Endothelial cell of umbilical vein (primary cell): ENCODE measurements at regions not wholly inside any gene's neighbourhood (a gene's known extent, or its start where the extent isn't known, plus 50 kb on each side); places are given as distances from the start of the nearest gene placed in this dataset.

Experiments used
- BruUV-seq: library from RNA; stranded (reverse); fragments of 400-500 nt; replicated peaks from 2 replicates; lab custom pipeline; 2021; lab: Mats Ljungman, UMichigan
- CTCF ChIA-PET: fragments of 300-600, 350-600 bp; sonication (Branson Sonifier 250); formaldehyde crosslinking; loops from one replicate; lab custom pipeline; 2021; ENCODE audit warnings: antibody characterized with exemption, inconsistent platforms; lab: Charles Lee
- POLR2A ChIA-PET: fragments of 300-600, 350-600 bp; sonication (Branson Sonifier 250); formaldehyde crosslinking; loops from one replicate; lab custom pipeline; 2021; ENCODE audit warnings: antibody characterized with exemption, inconsistent platforms; lab: Charles Lee
- DNase-seq: peaks from one replicate; pipeline ENCODE4 v3.0.0-alpha.2; 2011; ENCODE audit warnings: low read depth, low spot score
- FAIRE-seq: peaks from 2 replicates; lab custom pipeline; 2011; peaks lifted over from hg19 to GRCh38; lab: Jason Lieb, UNC
- H2AFZ ChIP-seq: 2 replicates; pipeline ENCODE4 v1.6.0; 2012; ENCODE audit warnings: low read depth, low read length, control low read depth, inconsistent platforms
- H3K27ac ChIP-seq: 2 replicates; pipeline ENCODE4 v1.5.1; 2011; ENCODE audit warnings: low read depth, mild to moderate bottlenecking, control low read depth, low read length, moderate library complexity; ENCODE audit not compliant: insufficient read depth
- H3K27me3 ChIP-seq, 2 experiments: 2 replicates each; pipeline versions ENCODE4 v1.6.0 to v1.6.1; 2011; ENCODE audit warnings: low read length in 2 of 2, mixed read lengths in 1 of 2; ENCODE audit not compliant: control insufficient read depth in 2 of 2, insufficient read depth in 2 of 2
- H3K36me3 ChIP-seq, 2 experiments: 2 replicates in 1 of 2; 3 replicates in 1 of 2; pipeline ENCODE4 v1.5.1; 2011; ENCODE audit warnings: low read length in 2 of 2, mild to moderate bottlenecking in 1 of 2, moderate library complexity in 1 of 2; ENCODE audit not compliant: control insufficient read depth in 2 of 2, insufficient read depth in 2 of 2; ENCODE audit errors: extremely low read depth in 1 of 2
- H3K4me1 ChIP-seq: 3 replicates; pipeline ENCODE4 v1.5.1; 2011; ENCODE audit warnings: mild to moderate bottlenecking, low read length; ENCODE audit not compliant: control insufficient read depth, insufficient read depth; ENCODE audit errors: extremely low read depth
- H3K4me2 ChIP-seq: 2 replicates; pipeline ENCODE4 v1.6.1; 2011; ENCODE audit warnings: low read length, control low read depth, mixed read lengths; ENCODE audit not compliant: insufficient read depth
- H3K4me3 ChIP-seq, 3 experiments: fragments of 200-600 bp in 1 of 3; sonication (generic), shearing (Covaris generic) in 1 of 3; replicated peaks in 1 of 3; 2 replicates each; pipeline ENCODE4 v1.5.1; 2011 to 2016; ENCODE audit warnings: control low read depth in 3 of 3, low read length in 3 of 3, mild to moderate bottlenecking in 2 of 3, inconsistent platforms in 1 of 3, low read depth in 1 of 3, moderate library complexity in 1 of 3; ENCODE audit not compliant: insufficient read depth in 1 of 3
- H3K79me2 ChIP-seq: 2 replicates; pipeline ENCODE4 v1.6.0; 2012; ENCODE audit warnings: low read length, inconsistent platforms; ENCODE audit not compliant: control insufficient read depth, insufficient read depth
- H3K9ac ChIP-seq: replicated peaks from 2 replicates; pipeline ENCODE3; 2011; ENCODE audit warnings: low read length, control low read depth; ENCODE audit not compliant: insufficient read depth; ENCODE audit errors: extremely low read depth
- H3K9me1 ChIP-seq: replicated peaks from 3 replicates; pipeline ENCODE4 v1.6.0; 2011; ENCODE audit warnings: mild to moderate bottlenecking, low read length; ENCODE audit not compliant: control insufficient read depth, insufficient read depth; ENCODE audit errors: extremely low read depth
- H3K9me3 ChIP-seq: replicated peaks from 2 replicates; pipeline ENCODE4 v1.5.1; 2012; ENCODE audit warnings: low read length, inconsistent platforms; ENCODE audit not compliant: control insufficient read depth, insufficient read depth
- H4K20me1 ChIP-seq: replicated peaks from 2 replicates; pipeline ENCODE3; 2011; ENCODE audit warnings: mild to moderate bottlenecking, low read length; ENCODE audit not compliant: control insufficient read depth, insufficient read depth; ENCODE audit errors: extremely low read depth
- CTCF ChIP-seq, 2 donors: IDR thresholded peaks; 1 replicate in 1 of 2; 2 replicates in 1 of 2; pipeline ENCODE4 v1.5.1; 2011; ENCODE audit warnings: low read length in 2 of 2, mild to moderate bottlenecking in 2 of 2, moderate library complexity in 2 of 2, control low read depth in 1 of 2, inconsistent platforms in 1 of 2, low read depth in 1 of 2; ENCODE audit not compliant: insufficient read depth in 1 of 2; ENCODE audit errors: extremely low read depth in 1 of 2
- EZH2 ChIP-seq: IDR thresholded peaks from 2 replicates; pipeline ENCODE4 v1.6.1; 2012; ENCODE audit warnings: borderline replicate concordance, low read depth, mild to moderate bottlenecking, moderate library complexity, low read length, inconsistent platforms; ENCODE audit not compliant: severe bottlenecking
- FOS ChIP-seq: IDR thresholded peaks from 2 replicates; pipeline ENCODE4 v1.6.1; 2011; ENCODE audit warnings: mild to moderate bottlenecking, low read length, moderate library complexity, borderline replicate concordance; ENCODE audit not compliant: insufficient read depth
- GATA2 ChIP-seq: IDR thresholded peaks from 2 replicates; pipeline ENCODE4 v1.7.0; 2011; ENCODE audit warnings: low read depth, mild to moderate bottlenecking, moderate library complexity, mixed read lengths, low read length; ENCODE audit not compliant: insufficient read length, insufficient read depth
- JUN ChIP-seq: IDR thresholded peaks from 2 replicates; pipeline ENCODE4 v1.6.1; 2011; ENCODE audit warnings: borderline replicate concordance, low read depth; ENCODE audit not compliant: insufficient read length, insufficient read depth
- MAX ChIP-seq: IDR thresholded peaks from 2 replicates; pipeline ENCODE4 v1.6.1; 2011; ENCODE audit not compliant: insufficient read depth, insufficient read length
- MYC ChIP-seq: IDR thresholded peaks from one replicate; pipeline ENCODE4 v1.6.1; 2011; ENCODE audit warnings: mild to moderate bottlenecking, low read depth, low read length
- POLR2A ChIP-seq: IDR thresholded peaks from 2 replicates; pipeline ENCODE4 v1.6.1; 2012; ENCODE audit warnings: low read depth, mild to moderate bottlenecking, control low read depth, low read length
- POLR2AphosphoS5 ChIP-seq: IDR thresholded peaks from 2 replicates; pipeline ENCODE4 v1.6.1; 2012; ENCODE audit warnings: low read depth, mild to moderate bottlenecking, control low read depth, low read length, moderate library complexity; ENCODE audit not compliant: insufficient read depth
- dilution Hi-C: fragments of 300-500 bp; cut with MboI; formaldehyde crosslinking; loops from one replicate; pipeline ENCODE4 v1.15.0; 2019; ENCODE audit warnings: low sequenced_read_pairs; ENCODE audit not compliant: extremely low pct_ligation_motif_present
- intact Hi-C: fragments of 100-400 bp; cut with micrococcal nuclease; formaldehyde crosslinking; loops from one replicate; pipeline ENCODE4 v1.10.0; 2022

- POLR2A ChIA-PET, result no interaction called here
- Histone ChIP-seq H2AFZ (peak overlapping the region; percentile 70), H3K9me3 (no peaks in the 10 kb centered on the region), H3K27me3 (no peaks in the 10 kb centered on the region), H3K4me2 (peak overlapping the region; percentile 17), H3K9ac (no peak overlapping the region), H3K36me3 (no peaks in the 10 kb centered on the region), H4K20me1 (no peaks in the 10 kb centered on the region), H3K9me1 (no peaks in the 10 kb centered on the region), H3K4me3 (no peak overlapping the region), H3K4me1 (peaks cover 5% of the 10 kb centered on the region), H3K27ac (peak overlapping the region; percentile 23), H3K79me2 (no peaks in the 10 kb centered on the region)
- CTCF ChIA-PET, result interaction anchor here (1.4 kb wide), 1 partner anchor 59 kb away, joined by 6 read pairs; no protein-coding TSS in a partner anchor
- peak; percentile 44 for DNase-seq
- dilution Hi-C loops, result no loop called here
- intact Hi-C loops, result no loop called here
- FAIRE-seq, result peak; percentile 67
- TF ChIP-seq POLR2AphosphoS5 (no peak), JUN (no peak), EZH2 (no peak), MAX (no peak), POLR2A (no peak), MYC (no peak), CTCF (IDR thresholded peaks at IDR 0.05; ENCODE audit: extremely low read depth in 1 of 2, insufficient read depth in 1 of 2, low read depth in 1 of 2, low read length in 2 of 2) (no peak), FOS (no peak), GATA2 (no peak)
- no TSS peak for BruUV-seq
Observed at GRCh38 chr6:141541581-141542324, 591.0 kb upstream of the GJE1 start.
